DMS114 treated with DMSO at 0.1 percent for 48 hours (cell line): ENCODE measurements at regions not wholly inside any gene's neighbourhood (a gene's known extent, or its start where the extent isn't known, plus 50 kb on each side); places are given as distances from the start of the nearest gene placed in this dataset.
"Not testable (repeated sequence)": the region's sequence is repeated elsewhere in the genome, so short reads cannot be mapped to it uniquely, and the experiment has no call there.

Source experiments
- DNase-seq: peaks from one replicate; lab custom pipeline; 2025; ENCODE audit not compliant: unreplicated experiment; lab: John Stamatoyannopoulos, UW

- DNase-seq: no peak
These were observed 55.5 kb upstream of the MBNL1 start for GRCh38 chr3:152213203-152213602.

DNA sequence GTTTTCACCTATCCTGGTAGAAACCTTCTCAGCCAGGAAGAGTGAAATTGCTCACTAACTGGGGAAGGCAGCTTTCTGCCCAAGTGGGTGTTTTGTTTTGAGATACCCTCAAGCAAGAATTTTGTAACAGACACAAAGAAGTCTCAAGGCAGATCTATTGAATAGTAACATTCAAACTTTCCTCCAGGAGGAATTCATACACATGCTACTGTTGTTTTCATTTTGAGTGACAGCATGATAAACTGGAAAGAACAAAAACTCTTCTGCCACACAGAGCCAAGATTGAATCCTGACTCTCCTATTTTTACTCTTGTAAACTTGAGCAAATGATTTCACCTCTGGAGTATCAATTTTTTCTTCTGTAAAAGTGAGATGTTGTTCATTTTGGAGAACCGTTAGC is 54.8 kb upstream of the MBNL1 start:
- DNase-seq: no peak

DNA sequence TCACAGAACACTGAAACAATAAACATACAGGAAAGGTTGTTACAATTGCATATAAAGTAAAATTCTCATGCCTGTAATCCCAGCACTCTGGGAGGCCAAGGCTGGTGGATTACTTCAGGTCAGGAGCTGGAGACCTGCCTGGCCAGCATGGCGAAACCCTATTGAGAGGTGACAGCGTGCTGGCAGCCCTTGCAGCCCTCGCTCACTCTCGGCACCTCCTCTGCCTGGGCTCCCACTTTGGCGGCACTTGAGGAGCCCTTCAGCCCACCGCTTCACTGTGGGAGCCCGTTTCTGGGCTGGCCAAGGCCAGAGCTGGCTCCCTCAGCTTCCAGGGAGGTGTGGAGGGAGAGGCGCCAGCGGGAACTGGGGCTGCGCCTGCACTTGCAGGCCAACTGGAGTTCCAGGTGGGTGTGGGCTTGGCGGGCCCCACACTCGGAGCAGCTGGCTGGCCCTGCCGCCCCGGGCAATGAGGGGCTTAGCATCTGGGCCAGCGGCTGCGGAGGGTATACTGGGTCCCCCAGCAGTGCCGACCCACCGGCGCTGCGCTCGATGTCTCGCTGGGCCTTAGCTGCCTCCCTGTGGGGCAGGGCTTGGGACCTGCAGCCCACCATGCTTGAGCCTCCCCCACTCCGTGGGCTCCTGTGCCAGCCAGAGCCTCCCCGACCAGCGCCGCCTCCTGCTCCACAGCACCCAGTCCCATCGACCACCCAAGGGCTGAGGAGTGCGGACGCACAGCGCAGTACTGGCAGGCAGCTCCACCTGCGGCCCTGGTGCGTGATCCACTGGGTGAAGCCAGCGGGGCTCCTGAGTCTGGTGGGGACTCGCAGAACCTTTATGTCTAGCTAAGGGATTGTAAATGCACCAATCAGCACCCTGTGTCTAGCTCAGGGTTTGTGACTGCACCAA is 51.5 kb upstream of the MBNL1 start:
- DNase-seq: not testable (repeated sequence)

GRCh38 chr3:152218602-152219001 is 50.1 kb upstream of the MBNL1 start:
- DNase-seq: no peak
